HEK293 (cell line): ENCODE measurements at regions not wholly inside any gene's neighbourhood (a gene's known extent, or its start where the extent isn't known, plus 50 kb on each side); places are given as distances from the start of the nearest gene placed in this dataset.

ENCODE experiments used
- YY1 ChIP-seq: fragments of 450-650 bp; formaldehyde crosslinking; IDR thresholded peaks from 2 replicates; pipeline ENCODE4 v1.5.1; 2018; ENCODE audit warnings: missing biosample characterization, missing genetic modification characterization
- ZBTB8A ChIP-seq: fragments of 450-650 bp; formaldehyde crosslinking; IDR thresholded peaks from 2 replicates; pipeline ENCODE4 v1.5.1; 2016; ENCODE audit warnings: missing biosample characterization, missing genetic modification characterization
- ZNF239 ChIP-seq: fragments of 450-650 bp; formaldehyde crosslinking; IDR thresholded peaks from 2 replicates; pipeline ENCODE4 v1.5.1; 2016; ENCODE audit warnings: missing biosample characterization, missing genetic modification characterization
- TF ChIP-seq, protein P1 (sequence below): fragments of 450-650 bp; formaldehyde crosslinking; IDR thresholded peaks from 2 replicates; pipeline ENCODE4 v1.5.1; 2016; ENCODE audit warnings: missing biosample characterization, missing genetic modification characterization
- TF ChIP-seq, protein P2 (sequence below): fragments of 450-650 bp; formaldehyde crosslinking; IDR thresholded peaks from 2 replicates; pipeline ENCODE4 v1.5.1; 2016; ENCODE audit warnings: missing biosample characterization, missing genetic modification characterization, low read depth
- TF ChIP-seq, protein P3 (sequence below): fragments of 450-650 bp; formaldehyde crosslinking; IDR thresholded peaks from 2 replicates; pipeline ENCODE4 v1.5.1; 2016; ENCODE audit warnings: missing biosample characterization, missing genetic modification characterization
- TF ChIP-seq, protein P4 (sequence below): fragments of 450-650 bp; formaldehyde crosslinking; IDR thresholded peaks from 2 replicates; pipeline ENCODE4 v1.5.1; 2016; ENCODE audit warnings: missing biosample characterization, missing genetic modification characterization

DNA sequence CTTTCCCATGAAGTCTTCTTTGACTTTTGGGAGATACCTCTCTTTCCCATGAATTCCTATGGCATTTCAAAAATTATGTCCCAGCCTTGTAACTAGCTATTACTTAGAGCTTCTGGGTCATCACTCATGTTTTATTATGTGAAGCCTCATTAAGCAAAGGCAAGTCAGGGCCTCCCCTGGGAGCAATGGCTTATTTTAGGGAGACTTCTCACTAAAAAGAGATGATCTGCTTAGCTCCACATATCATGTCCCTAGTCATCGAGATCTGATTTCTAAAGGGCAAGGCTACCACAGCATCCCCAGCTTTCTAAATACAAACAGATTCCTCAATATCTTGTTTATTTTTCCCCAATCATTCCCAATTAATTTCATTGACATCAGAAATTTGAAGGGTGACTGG is 154.0 kb upstream of the MANEA start:
- TF ChIP-seq, protein P1, sequence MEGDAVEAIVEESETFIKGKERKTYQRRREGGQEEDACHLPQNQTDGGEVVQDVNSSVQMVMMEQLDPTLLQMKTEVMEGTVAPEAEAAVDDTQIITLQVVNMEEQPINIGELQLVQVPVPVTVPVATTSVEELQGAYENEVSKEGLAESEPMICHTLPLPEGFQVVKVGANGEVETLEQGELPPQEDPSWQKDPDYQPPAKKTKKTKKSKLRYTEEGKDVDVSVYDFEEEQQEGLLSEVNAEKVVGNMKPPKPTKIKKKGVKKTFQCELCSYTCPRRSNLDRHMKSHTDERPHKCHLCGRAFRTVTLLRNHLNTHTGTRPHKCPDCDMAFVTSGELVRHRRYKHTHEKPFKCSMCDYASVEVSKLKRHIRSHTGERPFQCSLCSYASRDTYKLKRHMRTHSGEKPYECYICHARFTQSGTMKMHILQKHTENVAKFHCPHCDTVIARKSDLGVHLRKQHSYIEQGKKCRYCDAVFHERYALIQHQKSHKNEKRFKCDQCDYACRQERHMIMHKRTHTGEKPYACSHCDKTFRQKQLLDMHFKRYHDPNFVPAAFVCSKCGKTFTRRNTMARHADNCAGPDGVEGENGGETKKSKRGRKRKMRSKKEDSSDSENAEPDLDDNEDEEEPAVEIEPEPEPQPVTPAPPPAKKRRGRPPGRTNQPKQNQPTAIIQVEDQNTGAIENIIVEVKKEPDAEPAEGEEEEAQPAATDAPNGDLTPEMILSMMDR (tag by site-specific recombination) = no peak
- TF ChIP-seq ZNF239 (tag by site-specific recombination) (no peak), ZBTB8A (no peak), YY1 (no peak)
- TF ChIP-seq, protein P2, sequence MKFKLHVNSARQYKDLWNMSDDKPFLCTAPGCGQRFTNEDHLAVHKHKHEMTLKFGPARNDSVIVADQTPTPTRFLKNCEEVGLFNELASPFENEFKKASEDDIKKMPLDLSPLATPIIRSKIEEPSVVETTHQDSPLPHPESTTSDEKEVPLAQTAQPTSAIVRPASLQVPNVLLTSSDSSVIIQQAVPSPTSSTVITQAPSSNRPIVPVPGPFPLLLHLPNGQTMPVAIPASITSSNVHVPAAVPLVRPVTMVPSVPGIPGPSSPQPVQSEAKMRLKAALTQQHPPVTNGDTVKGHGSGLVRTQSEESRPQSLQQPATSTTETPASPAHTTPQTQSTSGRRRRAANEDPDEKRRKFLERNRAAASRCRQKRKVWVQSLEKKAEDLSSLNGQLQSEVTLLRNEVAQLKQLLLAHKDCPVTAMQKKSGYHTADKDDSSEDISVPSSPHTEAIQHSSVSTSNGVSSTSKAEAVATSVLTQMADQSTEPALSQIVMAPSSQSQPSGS (tag by site-specific recombination) = no peak
- TF ChIP-seq, protein P3, sequence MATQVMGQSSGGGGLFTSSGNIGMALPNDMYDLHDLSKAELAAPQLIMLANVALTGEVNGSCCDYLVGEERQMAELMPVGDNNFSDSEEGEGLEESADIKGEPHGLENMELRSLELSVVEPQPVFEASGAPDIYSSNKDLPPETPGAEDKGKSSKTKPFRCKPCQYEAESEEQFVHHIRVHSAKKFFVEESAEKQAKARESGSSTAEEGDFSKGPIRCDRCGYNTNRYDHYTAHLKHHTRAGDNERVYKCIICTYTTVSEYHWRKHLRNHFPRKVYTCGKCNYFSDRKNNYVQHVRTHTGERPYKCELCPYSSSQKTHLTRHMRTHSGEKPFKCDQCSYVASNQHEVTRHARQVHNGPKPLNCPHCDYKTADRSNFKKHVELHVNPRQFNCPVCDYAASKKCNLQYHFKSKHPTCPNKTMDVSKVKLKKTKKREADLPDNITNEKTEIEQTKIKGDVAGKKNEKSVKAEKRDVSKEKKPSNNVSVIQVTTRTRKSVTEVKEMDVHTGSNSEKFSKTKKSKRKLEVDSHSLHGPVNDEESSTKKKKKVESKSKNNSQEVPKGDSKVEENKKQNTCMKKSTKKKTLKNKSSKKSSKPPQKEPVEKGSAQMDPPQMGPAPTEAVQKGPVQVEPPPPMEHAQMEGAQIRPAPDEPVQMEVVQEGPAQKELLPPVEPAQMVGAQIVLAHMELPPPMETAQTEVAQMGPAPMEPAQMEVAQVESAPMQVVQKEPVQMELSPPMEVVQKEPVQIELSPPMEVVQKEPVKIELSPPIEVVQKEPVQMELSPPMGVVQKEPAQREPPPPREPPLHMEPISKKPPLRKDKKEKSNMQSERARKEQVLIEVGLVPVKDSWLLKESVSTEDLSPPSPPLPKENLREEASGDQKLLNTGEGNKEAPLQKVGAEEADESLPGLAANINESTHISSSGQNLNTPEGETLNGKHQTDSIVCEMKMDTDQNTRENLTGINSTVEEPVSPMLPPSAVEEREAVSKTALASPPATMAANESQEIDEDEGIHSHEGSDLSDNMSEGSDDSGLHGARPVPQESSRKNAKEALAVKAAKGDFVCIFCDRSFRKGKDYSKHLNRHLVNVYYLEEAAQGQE = no peak
- TF ChIP-seq, protein P4, sequence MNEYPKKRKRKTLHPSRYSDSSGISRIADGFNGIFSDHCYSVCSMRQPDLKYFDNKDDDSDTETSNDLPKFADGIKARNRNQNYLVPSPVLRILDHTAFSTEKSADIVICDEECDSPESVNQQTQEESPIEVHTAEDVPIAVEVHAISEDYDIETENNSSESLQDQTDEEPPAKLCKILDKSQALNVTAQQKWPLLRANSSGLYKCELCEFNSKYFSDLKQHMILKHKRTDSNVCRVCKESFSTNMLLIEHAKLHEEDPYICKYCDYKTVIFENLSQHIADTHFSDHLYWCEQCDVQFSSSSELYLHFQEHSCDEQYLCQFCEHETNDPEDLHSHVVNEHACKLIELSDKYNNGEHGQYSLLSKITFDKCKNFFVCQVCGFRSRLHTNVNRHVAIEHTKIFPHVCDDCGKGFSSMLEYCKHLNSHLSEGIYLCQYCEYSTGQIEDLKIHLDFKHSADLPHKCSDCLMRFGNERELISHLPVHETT (tag by site-specific recombination) = no peak
